ENCODE measurements at regions not wholly inside any gene's neighbourhood (a gene's known extent, or its start where the extent isn't known, plus 50 kb on each side); places are given as distances from the start of the nearest gene placed in this dataset.

GRCh38 chr15:26391567-26392194 is 381.2 kb downstream of the GABRB3 start (continued):
- no peak for TF ChIP-seq ZNF132 (tag by site-specific recombination; IDR thresholded peaks at IDR 0.05; ENCODE audit: borderline replicate concordance)
- no peak for TF ChIP-seq ZNF112 (tag by site-specific recombination; IDR thresholded peaks at IDR 0.05)
- no peak for TF ChIP-seq ZNF521 (tag by site-specific recombination; IDR thresholded peaks at IDR 0.05)
- TF ChIP-seq REST (tag by site-specific recombination; IDR thresholded peaks at IDR 0.05) = no peak
- TF ChIP-seq ZFHX2 (tag by site-specific recombination; conservative IDR thresholded peaks at IDR 0.05) = no peak
- TF ChIP-seq ZNF140 (tag by site-specific recombination; IDR thresholded peaks at IDR 0.05) = no peak

- no peaks in the 10 kb centered on the region for H3K4me1 ChIP-seq (ENCODE audit: control insufficient read depth, insufficient read depth, low read length)
- H3K27ac ChIP-seq (ENCODE audit: extremely low read depth, low read depth, low read length) = no peak overlapping the region
- H3K36me3 ChIP-seq (ENCODE audit: control insufficient read depth in 2 of 2, insufficient read depth in 1 of 2, low read length in 2 of 2) = no peaks in the 10 kb centered on the region
- ChIA-PET CTCF (interaction anchor here (1.2 kb wide), 1 partner anchor 13 kb away, joined by 4 read pairs; no protein-coding TSS in a partner anchor), POLR2A (no interaction called here)
- no peak overlapping the region for H3K4me3 ChIP-seq (ENCODE audit: low read depth, low read length)
- H3K9me3 ChIP-seq (ENCODE audit: control insufficient read depth, insufficient read depth, low read depth, low read length) = no peaks in the 10 kb centered on the region
- TF ChIP-seq ZNF707 (tag by site-specific recombination; IDR thresholded peaks at IDR 0.05) (no peak), SP2 (tag by site-specific recombination; IDR thresholded peaks at IDR 0.05) (no peak), ZNF837 (tag by site-specific recombination; IDR thresholded peaks at IDR 0.05) (no peak), ZNF747 (tag by site-specific recombination; IDR thresholded peaks at IDR 0.05) (no peak), KLF7 (tag by site-specific recombination; IDR thresholded peaks at IDR 0.05; ENCODE audit: borderline replicate concordance) (no peak), ZNF37A (tag by site-specific recombination; IDR thresholded peaks at IDR 0.05) (no peak), PRDM4 (tag by site-specific recombination; IDR thresholded peaks at IDR 0.05) (no peak), MYNN (tag by site-specific recombination; IDR thresholded peaks at IDR 0.05; ENCODE audit: borderline replicate concordance) (no peak), ZNF324 (tag by site-specific recombination; IDR thresholded peaks at IDR 0.05) (no peak), ZNF16 (tag by site-specific recombination; IDR thresholded peaks at IDR 0.05; ENCODE audit: low read depth) (no peak), YY1 (tag by site-specific recombination; IDR thresholded peaks at IDR 0.05) (no peak), ZSCAN30 (tag by site-specific recombination; IDR thresholded peaks at IDR 0.05) (no peak), ZNF558 (tag by site-specific recombination; IDR thresholded peaks at IDR 0.05) (no peak), ZFP3 (tag by site-specific recombination; IDR thresholded peaks at IDR 0.05; ENCODE audit: low read depth) (no peak), ZNF202 (tag by site-specific recombination; IDR thresholded peaks at IDR 0.05; ENCODE audit: borderline replicate concordance) (no peak), MZF1 (tag by site-specific recombination; IDR thresholded peaks at IDR 0.05; ENCODE audit: borderline replicate concordance) (no peak)
These were observed 390.3 kb downstream of the GABRB3 start for GRCh38 chr15:26382444-26383072.

Data from HEK293 (cell line).